ENCODE measurements at regions not wholly inside any gene's neighbourhood (a gene's known extent, or its start where the extent isn't known, plus 50 kb on each side); places are given as distances from the start of the nearest gene placed in this dataset.

DNA sequence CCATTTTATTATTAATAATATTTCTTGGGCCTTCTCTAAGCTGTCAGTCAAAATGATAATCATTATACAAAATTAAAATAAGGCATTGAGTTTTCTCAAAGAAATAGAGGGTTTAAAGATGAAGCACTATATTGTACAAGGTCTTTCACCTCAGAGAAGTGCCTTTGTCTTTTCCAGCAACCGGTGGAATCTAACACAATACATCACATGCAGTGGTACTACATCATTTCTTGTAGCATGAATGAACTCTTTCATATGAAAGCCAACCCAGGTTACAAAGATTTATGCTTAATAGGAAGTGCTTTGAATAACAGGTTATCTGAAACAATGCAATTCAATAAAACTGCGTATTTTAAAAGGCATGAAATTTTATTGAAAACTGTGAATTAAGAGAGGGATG, 1620.8 kb downstream of the PCDH9 start:
- intact Hi-C loops (cut with DNase I), result no loop called here
- no peaks in the 10 kb centered on the region for H3K9me3 ChIP-seq
- no peak overlapping the region for H3K4me3 ChIP-seq
- DNase-seq, result no peak
- H3K36me3 ChIP-seq, result no peaks in the 10 kb centered on the region
- H3K27me3 ChIP-seq, result no peaks in the 10 kb centered on the region
- WGBS, 3 donors, result 78 to 83% (median 81%) methylated on average over 2 of the region's 2 CpGs
- H3K27ac ChIP-seq, result no peak overlapping the region
- no peaks in the 10 kb centered on the region for H3K4me1 ChIP-seq (ENCODE audit: insufficient read depth)
- no peak for TF ChIP-seq EP300 (IDR thresholded peaks at IDR 0.05)
- TF ChIP-seq POLR2A (IDR thresholded peaks at IDR 0.05), result no peak
- TF ChIP-seq, protein P1, sequence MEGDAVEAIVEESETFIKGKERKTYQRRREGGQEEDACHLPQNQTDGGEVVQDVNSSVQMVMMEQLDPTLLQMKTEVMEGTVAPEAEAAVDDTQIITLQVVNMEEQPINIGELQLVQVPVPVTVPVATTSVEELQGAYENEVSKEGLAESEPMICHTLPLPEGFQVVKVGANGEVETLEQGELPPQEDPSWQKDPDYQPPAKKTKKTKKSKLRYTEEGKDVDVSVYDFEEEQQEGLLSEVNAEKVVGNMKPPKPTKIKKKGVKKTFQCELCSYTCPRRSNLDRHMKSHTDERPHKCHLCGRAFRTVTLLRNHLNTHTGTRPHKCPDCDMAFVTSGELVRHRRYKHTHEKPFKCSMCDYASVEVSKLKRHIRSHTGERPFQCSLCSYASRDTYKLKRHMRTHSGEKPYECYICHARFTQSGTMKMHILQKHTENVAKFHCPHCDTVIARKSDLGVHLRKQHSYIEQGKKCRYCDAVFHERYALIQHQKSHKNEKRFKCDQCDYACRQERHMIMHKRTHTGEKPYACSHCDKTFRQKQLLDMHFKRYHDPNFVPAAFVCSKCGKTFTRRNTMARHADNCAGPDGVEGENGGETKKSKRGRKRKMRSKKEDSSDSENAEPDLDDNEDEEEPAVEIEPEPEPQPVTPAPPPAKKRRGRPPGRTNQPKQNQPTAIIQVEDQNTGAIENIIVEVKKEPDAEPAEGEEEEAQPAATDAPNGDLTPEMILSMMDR (IDR thresholded peaks at IDR 0.05), result no peak

DNA sequence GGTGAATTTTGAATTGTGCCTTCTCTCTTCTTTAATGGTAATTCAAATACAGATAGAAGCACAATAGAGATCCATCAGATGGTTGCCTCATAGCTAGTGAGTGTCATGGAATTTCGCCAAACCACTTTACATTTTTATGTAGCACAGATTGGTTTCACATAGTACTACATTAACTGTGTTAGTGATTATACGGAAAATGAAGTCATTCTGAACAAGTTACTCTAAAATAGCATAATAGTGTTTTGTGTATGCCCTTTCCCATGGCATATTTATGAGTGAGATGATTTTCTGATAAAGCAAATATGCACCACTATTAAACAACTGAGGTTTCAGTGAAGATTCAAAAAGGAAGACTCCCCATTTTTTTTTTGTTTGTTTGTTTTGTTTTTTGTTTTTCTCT, 1623.5 kb downstream of the PCDH9 start:
- H3K9me3 ChIP-seq, result no peaks in the 10 kb centered on the region
- H3K27me3 ChIP-seq, result no peaks in the 10 kb centered on the region
- H3K27ac ChIP-seq, result no peak overlapping the region
- H3K36me3 ChIP-seq, result no peaks in the 10 kb centered on the region
- H3K4me3 ChIP-seq, result no peak overlapping the region
- WGBS, 3 donors, result 87 to 88% (median 88%) methylated on average over 2 of the region's 2 CpGs
- no peaks in the 10 kb centered on the region for H3K4me1 ChIP-seq (ENCODE audit: insufficient read depth)
- intact Hi-C loops (cut with DNase I), result no loop called here
- DNase-seq, result no peak
- no peak for TF ChIP-seq POLR2A (IDR thresholded peaks at IDR 0.05)
- TF ChIP-seq, protein P1 (IDR thresholded peaks at IDR 0.05), result no peak
- no peak for TF ChIP-seq EP300 (IDR thresholded peaks at IDR 0.05)

DNA sequence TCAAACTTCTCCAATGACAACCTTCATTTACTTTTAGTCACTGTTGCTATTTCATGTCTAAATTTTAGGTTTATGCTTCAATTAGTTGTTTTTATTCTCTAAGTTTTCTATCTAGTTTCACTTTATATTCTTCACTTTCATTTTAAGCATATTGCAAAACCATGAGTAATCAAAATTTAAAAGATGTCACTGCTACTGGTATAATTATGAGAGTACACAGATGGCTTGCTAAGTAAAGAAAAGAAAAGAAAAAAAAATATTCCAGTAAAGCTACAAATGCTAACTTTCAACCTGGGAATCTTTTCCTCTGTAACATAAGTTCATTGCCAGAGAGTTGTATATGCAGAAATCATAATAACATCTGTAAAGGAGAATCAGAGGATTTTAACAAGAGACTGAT, 1624.7 kb downstream of the PCDH9 start:
- DNase-seq, result no peak
- Histone ChIP-seq H3K36me3 (no peaks in the 10 kb centered on the region), H3K9me3 (no peaks in the 10 kb centered on the region), H3K27me3 (no peaks in the 10 kb centered on the region), H3K4me3 (no peak overlapping the region), H3K4me1 (ENCODE audit: insufficient read depth) (no peaks in the 10 kb centered on the region), H3K27ac (no peak overlapping the region)
- TF ChIP-seq EP300 (IDR thresholded peaks at IDR 0.05) (no peak), POLR2A (IDR thresholded peaks at IDR 0.05) (no peak)
- TF ChIP-seq, protein P1 (IDR thresholded peaks at IDR 0.05), result no peak
- intact Hi-C loops (cut with DNase I), result no loop called here

DNA sequence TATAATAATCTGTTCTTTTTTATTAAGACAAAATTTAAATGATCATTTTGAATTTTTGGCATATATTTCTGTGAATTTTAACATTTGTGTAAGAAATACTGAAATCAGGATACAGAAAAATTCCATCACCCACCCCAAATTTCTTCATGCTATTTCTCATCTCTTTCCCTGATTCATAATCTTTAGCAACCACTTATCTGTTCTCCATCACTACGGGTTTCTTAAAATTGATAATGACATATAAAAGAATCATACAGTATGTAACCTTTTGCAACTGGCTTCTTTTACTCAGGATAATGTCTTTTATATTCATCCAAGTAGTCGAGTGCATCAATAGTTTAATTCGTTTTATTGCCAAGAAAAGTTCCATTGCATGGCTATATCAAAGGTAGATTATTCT, 1627.0 kb downstream of the PCDH9 start:
- intact Hi-C loops (cut with DNase I), result no loop called here
- DNase-seq, result no peak
- H3K9me3 ChIP-seq, result no peaks in the 10 kb centered on the region
- 88 to 93% (median 91%) methylated on average over 3 of the region's 3 CpGs for WGBS, 3 donors
- H3K4me1 ChIP-seq (ENCODE audit: insufficient read depth), result no peaks in the 10 kb centered on the region
- no peak overlapping the region for H3K27ac ChIP-seq
- no peaks in the 10 kb centered on the region for H3K36me3 ChIP-seq
- TF ChIP-seq POLR2A (IDR thresholded peaks at IDR 0.05) (no peak), EP300 (IDR thresholded peaks at IDR 0.05) (no peak)
- TF ChIP-seq, protein P1 (IDR thresholded peaks at IDR 0.05), result no peak
- no peak overlapping the region for H3K4me3 ChIP-seq
- H3K27me3 ChIP-seq, result no peaks in the 10 kb centered on the region

DNA sequence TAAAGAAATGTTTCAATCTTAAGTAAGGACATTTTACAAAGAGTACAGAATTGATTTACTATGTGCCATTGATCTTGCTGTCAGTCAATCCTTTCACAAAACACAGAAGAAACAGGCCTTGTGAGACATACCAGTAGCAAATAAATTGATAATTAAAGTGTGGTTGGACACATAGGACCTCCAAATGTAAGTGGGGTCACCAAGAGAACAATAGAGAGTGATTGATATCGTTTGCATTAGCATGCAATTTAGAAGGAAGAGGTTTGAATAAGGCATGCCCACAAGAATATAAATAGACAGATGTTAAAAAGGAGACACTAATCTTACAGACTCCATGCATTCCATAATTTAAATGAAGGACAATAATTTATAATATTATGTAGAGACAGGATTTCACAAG, 1628.3 kb downstream of the PCDH9 start:
- intact Hi-C loops (cut with DNase I), result no loop called here
- Histone ChIP-seq H3K36me3 (no peaks in the 10 kb centered on the region), H3K4me3 (no peak overlapping the region), H3K27ac (no peak overlapping the region), H3K27me3 (no peaks in the 10 kb centered on the region), H3K9me3 (no peaks in the 10 kb centered on the region), H3K4me1 (ENCODE audit: insufficient read depth) (no peaks in the 10 kb centered on the region)
- WGBS, 3 donors, result 67 to 88% (median 78%) methylated on average over 1 of the region's 1 CpG
- DNase-seq, result no peak
- TF ChIP-seq, protein P1 (IDR thresholded peaks at IDR 0.05), result no peak
- no peak for TF ChIP-seq EP300 (IDR thresholded peaks at IDR 0.05)

Measured in ovary (tissue), 7 donors.